ENCODE measurements at regions not wholly inside any gene's neighbourhood (a gene's known extent, or its start where the extent isn't known, plus 50 kb on each side); places are given as distances from the start of the nearest gene placed in this dataset.
"Not testable (repeated sequence)": the region's sequence is repeated elsewhere in the genome, so short reads cannot be mapped to it uniquely, and the experiment has no call there.

- Histone ChIP-seq H3K79me2 (ENCODE audit: insufficient read depth, low read length) (no peaks in the 10 kb centered on the region), H3K4me3 (ENCODE audit: low read depth, low read length, poor library complexity, severe bottlenecking) (no peak overlapping the region), H3K9me2 (ENCODE audit: low read depth, low read length) (no peaks in the 10 kb centered on the region), H3K4me1 (ENCODE audit: insufficient read depth, low read length, severe bottlenecking) (no peaks in the 10 kb centered on the region), H3K4me2 (ENCODE audit: low read length) (no peak overlapping the region), H3K9me3 (ENCODE audit: low read length) (no peaks in the 10 kb centered on the region), H2AFZ (ENCODE audit: low read length) (no peak overlapping the region), H3K27me3 (ENCODE audit: insufficient read depth, low read length) (no peaks in the 10 kb centered on the region), H3K36me3 (ENCODE audit: insufficient read depth, low read length) (no peaks in the 10 kb centered on the region), H3K9ac (ENCODE audit: low read length) (no peak overlapping the region), H3F3A (ENCODE audit: insufficient read depth, low read length) (no peaks in the 10 kb centered on the region), H3K27ac (ENCODE audit: low read depth, low read length, poor library complexity, severe bottlenecking) (no peak overlapping the region), H4K20me1 (ENCODE audit: insufficient read depth, low read length) (no peaks in the 10 kb centered on the region)
- TF ChIP-seq EZH2 (IDR thresholded peaks at IDR 0.05; ENCODE audit: borderline replicate concordance, low read length) = no peak
- TF ChIP-seq CTCF (IDR thresholded peaks at IDR 0.05; ENCODE audit: low read length) = no peak
Observed at GRCh38 chrX:13159886-13160285, 115.5 kb upstream of the FAM9C start.

GRCh38 chrX:13158911-13159310 lies 114.5 kb upstream of the FAM9C start:
- Histone ChIP-seq H3K9me2 (ENCODE audit: low read depth, low read length) (no peaks in the 10 kb centered on the region), H3K27me3 (ENCODE audit: insufficient read depth, low read length) (no peaks in the 10 kb centered on the region), H4K20me1 (ENCODE audit: insufficient read depth, low read length) (no peaks in the 10 kb centered on the region), H3F3A (ENCODE audit: insufficient read depth, low read length) (no peaks in the 10 kb centered on the region), H3K27ac (ENCODE audit: low read depth, low read length, poor library complexity, severe bottlenecking) (no peak overlapping the region), H3K79me2 (ENCODE audit: insufficient read depth, low read length) (no peaks in the 10 kb centered on the region), H3K9ac (ENCODE audit: low read length) (no peak overlapping the region), H2AFZ (ENCODE audit: low read length) (no peak overlapping the region), H3K36me3 (ENCODE audit: insufficient read depth, low read length) (no peaks in the 10 kb centered on the region), H3K9me3 (ENCODE audit: low read length) (no peaks in the 10 kb centered on the region), H3K4me1 (ENCODE audit: insufficient read depth, low read length, severe bottlenecking) (no peaks in the 10 kb centered on the region), H3K4me3 (ENCODE audit: low read depth, low read length, poor library complexity, severe bottlenecking) (no peak overlapping the region), H3K4me2 (ENCODE audit: low read length) (no peak overlapping the region)
- TF ChIP-seq EZH2 (IDR thresholded peaks at IDR 0.05; ENCODE audit: borderline replicate concordance, low read length) (no peak), CTCF (IDR thresholded peaks at IDR 0.05; ENCODE audit: low read length) (no peak)

GRCh38 chrX:13155550-13155949 lies 111.1 kb upstream of the FAM9C start:
- H3F3A ChIP-seq (ENCODE audit: insufficient read depth, low read length); H3K79me2 ChIP-seq (ENCODE audit: insufficient read depth, low read length); H3K9ac ChIP-seq (ENCODE audit: low read length); H3K36me3 ChIP-seq (ENCODE audit: insufficient read depth, low read length); H3K27me3 ChIP-seq (ENCODE audit: insufficient read depth, low read length); H3K4me1 ChIP-seq (ENCODE audit: insufficient read depth, low read length, severe bottlenecking); H3K27ac ChIP-seq (ENCODE audit: low read depth, low read length, poor library complexity, severe bottlenecking); H4K20me1 ChIP-seq (ENCODE audit: insufficient read depth, low read length); H3K4me3 ChIP-seq (ENCODE audit: low read depth, low read length, poor library complexity, severe bottlenecking); H3K4me2 ChIP-seq (ENCODE audit: low read length); H3K9me3 ChIP-seq (ENCODE audit: low read length); H2AFZ ChIP-seq (ENCODE audit: low read length); H3K9me2 ChIP-seq (ENCODE audit: low read depth, low read length): not testable (repeated sequence)

DNA sequence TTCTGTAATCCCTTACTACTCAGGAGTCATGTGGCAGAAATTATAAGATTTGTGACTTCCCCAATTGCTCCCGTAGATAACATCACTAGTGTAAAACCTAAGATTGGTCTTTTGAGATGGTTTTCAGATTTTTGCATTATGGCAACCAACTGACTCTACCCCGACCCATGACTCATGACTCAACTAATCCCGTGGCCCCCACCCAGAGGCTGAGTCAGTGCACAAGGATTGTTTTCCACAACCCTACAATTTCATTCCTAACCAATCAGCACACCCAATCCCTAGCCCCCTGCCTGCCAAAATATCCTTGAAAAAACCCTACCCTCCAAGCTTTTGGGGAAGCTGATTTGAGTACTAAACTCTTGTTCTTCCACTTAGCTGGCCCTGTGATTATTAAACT lies 109.4 kb upstream of the FAM9C start:
- no peak overlapping the region for H3K4me3 ChIP-seq (ENCODE audit: low read depth, low read length, poor library complexity, severe bottlenecking)
- no peak overlapping the region for H3K4me2 ChIP-seq (ENCODE audit: low read length)
- no peak overlapping the region for H2AFZ ChIP-seq (ENCODE audit: low read length)
- no peaks in the 10 kb centered on the region for H3K4me1 ChIP-seq (ENCODE audit: insufficient read depth, low read length, severe bottlenecking)
- no peaks in the 10 kb centered on the region for H3F3A ChIP-seq (ENCODE audit: insufficient read depth, low read length)
- TF ChIP-seq EZH2 (IDR thresholded peaks at IDR 0.05; ENCODE audit: borderline replicate concordance, low read length) = no peak
- no peak for TF ChIP-seq CTCF (IDR thresholded peaks at IDR 0.05; ENCODE audit: low read length)
- H3K79me2 ChIP-seq (ENCODE audit: insufficient read depth, low read length) = no peaks in the 10 kb centered on the region
- H3K9me2 ChIP-seq (ENCODE audit: low read depth, low read length) = no peaks in the 10 kb centered on the region
- no peaks in the 10 kb centered on the region for H3K9me3 ChIP-seq (ENCODE audit: low read length)
- H3K27ac ChIP-seq (ENCODE audit: low read depth, low read length, poor library complexity, severe bottlenecking) = no peak overlapping the region
- H3K27me3 ChIP-seq (ENCODE audit: insufficient read depth, low read length) = no peaks in the 10 kb centered on the region
- H3K36me3 ChIP-seq (ENCODE audit: insufficient read depth, low read length) = no peaks in the 10 kb centered on the region
- no peaks in the 10 kb centered on the region for H4K20me1 ChIP-seq (ENCODE audit: insufficient read depth, low read length)
- no peak overlapping the region for H3K9ac ChIP-seq (ENCODE audit: low read length)

Data from OCI-LY1 (cell line).